Panc1 (cell line): ENCODE measurements at regions not wholly inside any gene's neighbourhood (a gene's known extent, or its start where the extent isn't known, plus 50 kb on each side); places are given as distances from the start of the nearest gene placed in this dataset.

Experiments used
- ATAC-seq: fragments of 200-7000 bp; cut with Tn5 transposase; 2 replicates; pipeline ENCODE4 v1.9.1; 2020; ENCODE audit warnings: mild to moderate bottlenecking, moderate library complexity
- BruUV-seq: library from RNA; stranded (reverse); fragments of 400-500 nt; replicated peaks from 2 replicates; lab custom pipeline; 2021; lab: Mats Ljungman, UMichigan
- CTCF ChIA-PET: fragments of 300-600 bp; sonication (Branson Sonifier 250); formaldehyde crosslinking; loops from one replicate; lab custom pipeline; 2022; ENCODE audit warnings: antibody characterized with exemption; lab: Charles Lee
- POLR2A ChIA-PET: fragments of 300-600 bp; sonication (Branson Sonifier 250); formaldehyde crosslinking; loops from one replicate; lab custom pipeline; 2022; ENCODE audit warnings: antibody characterized with exemption; lab: Charles Lee
- DNase-seq: peaks from one replicate; pipeline ENCODE4 v3.0.0-alpha.2; 2010; ENCODE audit warnings: low read depth, low spot score
- H3K27ac ChIP-seq: 2 replicates; pipeline ENCODE4 v1.5.1; 2011; ENCODE audit warnings: mild to moderate bottlenecking, low read length, inconsistent platforms
- H3K27me3 ChIP-seq: fragments of 200-500 bp; sonication (Bioruptor generic); 2 replicates; pipeline ENCODE4 v1.6.0; 2014; ENCODE audit warnings: low read length, inconsistent platforms; ENCODE audit not compliant: control insufficient read depth, insufficient read depth
- H3K36me3 ChIP-seq: fragments of 200-500 bp; sonication (Bioruptor generic); 2 replicates; pipeline ENCODE4 v1.5.1; 2014; ENCODE audit warnings: inconsistent platforms, mild to moderate bottlenecking, low read length, moderate library complexity; ENCODE audit not compliant: control insufficient read depth, insufficient read depth
- H3K4me1 ChIP-seq: 2 replicates; pipeline ENCODE4 v1.5.1; 2011; ENCODE audit warnings: inconsistent platforms, mild to moderate bottlenecking, low read length, moderate library complexity; ENCODE audit not compliant: control insufficient read depth, insufficient read depth
- H3K4me3 ChIP-seq, 2 experiments: 2 replicates each; pipeline ENCODE4 v1.5.1; 2011 to 2012; ENCODE audit warnings: low read depth in 2 of 2, low read length in 2 of 2, mild to moderate bottlenecking in 2 of 2, inconsistent platforms in 1 of 2, moderate library complexity in 1 of 2
- H3K9me3 ChIP-seq: fragments of 200-500 bp; sonication (Bioruptor generic); 2 replicates; pipeline ENCODE4 v1.5.1; 2014; ENCODE audit warnings: low read depth, mild to moderate bottlenecking, inconsistent platforms, low read length, moderate library complexity; ENCODE audit not compliant: control insufficient read depth, insufficient read depth
- CTCF ChIP-seq: fragments of 450-650 bp; IDR thresholded peaks from 2 replicates; pipeline ENCODE4 v1.5.1; 2017; ENCODE audit warnings: mild to moderate bottlenecking
- POLR2AphosphoS5 ChIP-seq: IDR thresholded peaks from 2 replicates; pipeline ENCODE4 v1.6.1; 2012; ENCODE audit warnings: mild to moderate bottlenecking, low read depth, low read length, moderate library complexity
- REST ChIP-seq, 2 experiments: IDR thresholded peaks; 2 replicates each; pipeline ENCODE4 v1.6.1; 2011 to 2012; ENCODE audit warnings: low read depth in 2 of 2, control low read depth in 1 of 2, low read length in 1 of 2, mild to moderate bottlenecking in 1 of 2, moderate library complexity in 1 of 2; ENCODE audit not compliant: insufficient read depth in 1 of 2
- SIN3A ChIP-seq: IDR thresholded peaks from 2 replicates; pipeline ENCODE4 v1.6.1; 2012; ENCODE audit warnings: low read depth, mild to moderate bottlenecking, low read length, moderate library complexity, borderline replicate concordance; ENCODE audit not compliant: insufficient read depth
- TCF7L2 ChIP-seq: IDR thresholded peaks from 2 replicates; pipeline ENCODE4 v1.6.1; 2011; ENCODE audit warnings: mild to moderate bottlenecking, low read depth, low read length, inconsistent platforms
- in situ Hi-C: cut with HindIII; loops from 2 replicates; pipeline ENCODE4 v1.10.0; 2016; ENCODE audit warnings: low sequenced_read_pairs, low pct_unique_long_range_greater_than_20kb
- intact Hi-C: fragments of 100-400 bp; cut with micrococcal nuclease; formaldehyde crosslinking; loops from one replicate; pipeline ENCODE4 v1.10.0; 2022; ENCODE audit not compliant: unreplicated experiment

- Histone ChIP-seq H3K27ac (no peak overlapping the region), H3K4me3 (no peak overlapping the region), H3K4me1 (no peaks in the 10 kb centered on the region), H3K9me3 (no peaks in the 10 kb centered on the region), H3K36me3 (no peaks in the 10 kb centered on the region), H3K27me3 (no peaks in the 10 kb centered on the region)
- DNase-seq (no peak), ATAC-seq (no peak)
- intact Hi-C loops: no loop called here
- POLR2A ChIA-PET: no interaction called here
- CTCF ChIA-PET: interaction anchor here (0.6 kb wide), 1 partner anchor 49 kb away, joined by 6 read pairs; no protein-coding TSS in a partner anchor
- BruUV-seq: no TSS peak
- in situ Hi-C loops: no loop called here
- TF ChIP-seq CTCF (no peak), REST (IDR thresholded peaks at IDR 0.05; ENCODE audit: insufficient read depth in 1 of 2, low read depth in 2 of 2, low read length in 1 of 2) (no peak), POLR2AphosphoS5 (no peak), SIN3A (no peak), TCF7L2 (no peak)
Measured at GRCh38 chr17:59487161-59487873, 78.1 kb upstream of the DHX40 start.

GRCh38 chr17:59488805-59489204, 76.6 kb upstream of the DHX40 start:
- no peak overlapping the region for H3K4me3 ChIP-seq
- intact Hi-C loops: no loop called here
- H3K27me3 ChIP-seq: no peaks in the 10 kb centered on the region
- ChIA-PET CTCF (no interaction called here), POLR2A (interaction anchor here (0.6 kb wide), 1 partner anchor 25 kb away, joined by 11 read pairs; no protein-coding TSS in a partner anchor)
- no peak for DNase-seq
- TF ChIP-seq SIN3A (no peak), TCF7L2 (no peak), REST (IDR thresholded peaks at IDR 0.05; ENCODE audit: insufficient read depth in 1 of 2, low read depth in 2 of 2, low read length in 1 of 2) (no peak), POLR2AphosphoS5 (no peak), CTCF (no peak)
- ATAC-seq: no peak
- no peaks in the 10 kb centered on the region for H3K4me1 ChIP-seq
- BruUV-seq: no TSS peak
- H3K9me3 ChIP-seq: no peaks in the 10 kb centered on the region
- no peak overlapping the region for H3K27ac ChIP-seq
- H3K36me3 ChIP-seq: no peaks in the 10 kb centered on the region
- in situ Hi-C loops: no loop called here
